ENCODE measurements at regions not wholly inside any gene's neighbourhood (a gene's known extent, or its start where the extent isn't known, plus 50 kb on each side); places are given as distances from the start of the nearest gene placed in this dataset.

GRCh38 chr7:16136896-16137295 lies 284.4 kb downstream of the CRPPA start:
- no peak for ATAC-seq
- intact Hi-C loops (cut with DNase I) = no loop called here
- Histone ChIP-seq H3K27ac (no peak overlapping the region), H3K4me1 (no peaks in the 10 kb centered on the region), H3K4me3 (no peak overlapping the region), H3K27me3 (no peaks in the 10 kb centered on the region), H3K9me3 (no peaks in the 10 kb centered on the region), H3K36me3 (no peaks in the 10 kb centered on the region)
- TF ChIP-seq POLR2A (IDR thresholded peaks at IDR 0.05) (no peak), CTCF (IDR thresholded peaks at IDR 0.05) (no peak)
- no peak for DNase-seq
- 90 to 94% (median 92%) methylated on average over 2 of the region's 2 CpGs for WGBS, 4 donors

DNA sequence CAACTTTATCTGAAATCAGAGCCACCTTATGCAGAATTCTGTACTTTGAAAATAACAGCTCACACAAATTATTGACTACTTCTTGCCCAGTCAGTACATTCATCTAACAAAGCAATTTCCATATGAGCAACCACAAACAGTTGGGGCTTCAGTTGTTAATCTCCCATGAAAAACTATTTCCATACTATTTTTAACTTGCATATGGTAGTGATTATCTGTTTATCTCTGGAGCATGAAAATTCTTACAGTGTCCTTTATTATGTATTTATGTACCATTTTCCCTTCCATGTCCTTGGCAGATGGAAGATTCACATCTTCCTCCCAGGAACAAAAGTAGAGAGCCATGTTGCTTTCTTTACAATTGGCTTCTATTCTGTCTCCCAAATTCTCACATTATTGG lies 285.7 kb downstream of the CRPPA start:
- DNase-seq = no peak
- no peak for TF ChIP-seq CTCF (IDR thresholded peaks at IDR 0.05)
- ATAC-seq = no peak

GRCh38 chr7:16130111-16131110 lies 290.9 kb downstream of the CRPPA start:
- Histone ChIP-seq H3K36me3 (no peaks in the 10 kb centered on the region), H3K27me3 (no peaks in the 10 kb centered on the region), H3K27ac (peak overlapping the region in 11 of 12 donors; percentile 7 to 74 (median 51)), H3K4me3 (no peak overlapping the region), H3K4me1 (peaks cover 0 to 26% (median 14%) of the 10 kb centered on the region in 12 donors), H3K9me3 (peaks cover 0 to 20% (median 4%) of the 10 kb centered on the region in 12 donors)
- no peak for TF ChIP-seq CTCF (IDR thresholded peaks at IDR 0.05)
- TF ChIP-seq POLR2A (IDR thresholded peaks at IDR 0.05) = no peak
- 31 to 58% (median 38%) methylated on average over 1 of the region's 1 CpG for WGBS, 4 donors
- intact Hi-C loops (cut with DNase I) = loop anchor here in 1 of 10 donors (5.0 kb wide), 1 partner anchor 292 kb away; the partner anchor contains the start of gene CRPPA
- peak; percentile 62 to 92 (median 85) for ATAC-seq
- no peak for DNase-seq

More for the DNA sequence above, 285.7 kb downstream of the CRPPA start:
- no peaks in the 10 kb centered on the region for H3K36me3 ChIP-seq
- H3K27ac ChIP-seq = no peak overlapping the region
- no peaks in the 10 kb centered on the region for H3K27me3 ChIP-seq
- H3K4me3 ChIP-seq = no peak overlapping the region
- peaks cover 0 to 10% (median 5%) of the 10 kb centered on the region in 12 donors for H3K4me1 ChIP-seq
- intact Hi-C loops (cut with DNase I) = no loop called here
- no peaks in the 10 kb centered on the region for H3K9me3 ChIP-seq

DNA sequence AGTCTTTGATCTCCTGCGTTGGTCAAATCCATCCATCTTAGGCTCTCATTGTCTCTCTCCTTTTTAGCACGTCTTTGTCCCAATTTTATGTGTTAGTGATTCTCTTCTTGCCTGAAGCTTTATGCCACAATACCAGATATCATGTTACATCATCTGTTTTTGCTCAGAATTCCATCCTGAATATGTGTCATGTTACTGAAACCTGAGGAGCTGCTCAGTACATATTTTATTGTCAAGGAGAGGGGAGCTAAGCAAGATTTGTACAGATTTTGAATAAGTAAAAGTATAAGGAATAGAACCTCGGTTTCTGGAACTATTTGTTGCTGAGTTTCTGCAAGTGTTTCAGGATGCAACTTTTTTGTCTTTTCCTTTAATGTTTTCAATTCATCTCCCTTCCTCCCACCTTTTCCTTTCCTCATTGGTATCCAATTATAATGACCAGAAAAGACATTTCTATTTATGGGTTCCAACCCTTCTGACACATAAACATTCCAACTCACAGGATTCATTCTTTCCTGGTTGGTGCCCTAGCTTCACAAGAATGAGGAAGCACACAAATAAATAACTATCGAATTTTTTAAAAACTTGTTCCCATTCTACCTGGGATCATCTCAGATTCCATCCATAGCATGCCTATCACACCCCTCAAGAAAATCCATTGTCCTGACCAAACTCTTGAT lies 291.8 kb downstream of the CRPPA start:
- intact Hi-C loops (cut with DNase I) = loop anchor here in 2 of 10 donors (5.0 kb wide), 1 partner anchor 293 kb away; the partner anchor contains the start of gene CRPPA (in 2 of the 2)
- peak in 1 of 4 donors; percentile 31 for ATAC-seq
- 66 to 73% (median 70%) methylated on average over 4 of the region's 4 CpGs for WGBS, 4 donors
- TF ChIP-seq CTCF (IDR thresholded peaks at IDR 0.05) (no peak), POLR2A (IDR thresholded peaks at IDR 0.05) (no peak)
- no peaks in the 10 kb centered on the region for H3K27me3 ChIP-seq
- peaks cover 0 to 26% (median 14%) of the 10 kb centered on the region in 12 donors for H3K4me1 ChIP-seq
- DNase-seq = no peak
- H3K27ac ChIP-seq = peak overlapping the region in 10 of 12 donors; percentile 14 to 74 (median 52)
- no peak overlapping the region for H3K4me3 ChIP-seq
- H3K9me3 ChIP-seq = peaks cover 0 to 20% (median 4%) of the 10 kb centered on the region in 12 donors
- no peaks in the 10 kb centered on the region for H3K36me3 ChIP-seq
